GM18870 (cell line): ENCODE measurements at regions not wholly inside any gene's neighbourhood (a gene's known extent, or its start where the extent isn't known, plus 50 kb on each side); places are given as distances from the start of the nearest gene placed in this dataset.

Source experiments
- ATAC-seq: cut with Tn5 transposase; IDR thresholded peaks from one replicate; pipeline ENCODE4 v1.9.1; 2021; ENCODE audit warnings: moderate library complexity; ENCODE audit not compliant: unreplicated experiment

- no peak for ATAC-seq
Observed at GRCh38 chr1:60413091-60413490, 339.5 kb upstream of the C1orf87 start.

GRCh38 chr1:60411591-60411990, 338.0 kb upstream of the C1orf87 start:
- ATAC-seq = no peak

GRCh38 chr1:60402816-60403215, 329.2 kb upstream of the C1orf87 start:
- ATAC-seq = no peak

- no peak for ATAC-seq
Observed at GRCh38 chr1:60402216-60402615, 328.6 kb upstream of the C1orf87 start.

GRCh38 chr1:60394436-60394835, 320.9 kb upstream of the C1orf87 start:
- ATAC-seq = peak; percentile 29

- peak; percentile 85 for ATAC-seq
Observed at GRCh38 chr1:60390593-60391282, 317.2 kb upstream of the C1orf87 start.

GRCh38 chr1:60388092-60388987, 314.8 kb upstream of the C1orf87 start:
- no peak for ATAC-seq

- no peak for ATAC-seq
Observed at GRCh38 chr1:60387175-60387574, 313.6 kb upstream of the C1orf87 start.

GRCh38 chr1:60386249-60386648, 312.7 kb upstream of the C1orf87 start:
- no peak for ATAC-seq

- no peak for ATAC-seq
Observed at GRCh38 chr1:60376196-60376595, 302.6 kb upstream of the C1orf87 start.

- ATAC-seq = no peak
Observed at GRCh38 chr1:60374537-60374936, 301.0 kb upstream of the C1orf87 start.

- ATAC-seq = no peak
Observed at GRCh38 chr1:60367532-60367931, 294.0 kb upstream of the C1orf87 start.

GRCh38 chr1:60359431-60359830, 285.9 kb upstream of the C1orf87 start:
- no peak for ATAC-seq

GRCh38 chr1:60350531-60350930, 277.0 kb upstream of the C1orf87 start:
- ATAC-seq = no peak

- no peak for ATAC-seq
Observed at GRCh38 chr1:60348884-60349283, 275.3 kb upstream of the C1orf87 start.

GRCh38 chr1:60345621-60346020, 272.1 kb upstream of the C1orf87 start:
- no peak for ATAC-seq

GRCh38 chr1:60345049-60345448, 271.5 kb upstream of the C1orf87 start:
- ATAC-seq = no peak

GRCh38 chr1:60343736-60344135, 270.2 kb upstream of the C1orf87 start:
- no peak for ATAC-seq

- no peak for ATAC-seq
Observed at GRCh38 chr1:60342569-60342968, 269.0 kb upstream of the C1orf87 start.

- no peak for ATAC-seq
Observed at GRCh38 chr1:60341274-60341673, 267.7 kb upstream of the C1orf87 start.

GRCh38 chr1:60331647-60332046, 258.1 kb upstream of the C1orf87 start:
- ATAC-seq = no peak

GRCh38 chr1:60329651-60330050, 256.1 kb upstream of the C1orf87 start:
- no peak for ATAC-seq
